GM23248 (cell line): ENCODE measurements at regions not wholly inside any gene's neighbourhood (a gene's known extent, or its start where the extent isn't known, plus 50 kb on each side); places are given as distances from the start of the nearest gene placed in this dataset.

Experiments used
- DNase-seq: peaks from one replicate; pipeline ENCODE4 v3.0.0-alpha.2; 2015
- H2AFZ ChIP-seq: fragments of 200-600 bp; sonication (generic); 2 replicates; pipeline ENCODE4 v1.6.1; 2016; ENCODE audit warnings: antibody characterized with exemption
- H3F3A ChIP-seq: fragments of 200-600 bp; sonication (generic); 2 replicates; pipeline ENCODE4 v1.6.1; 2016; ENCODE audit warnings: mild to moderate bottlenecking, antibody characterized with exemption, mixed run types; ENCODE audit not compliant: insufficient read depth
- H3K27ac ChIP-seq: fragments of 200-600 bp; sonication (generic); 2 replicates; pipeline ENCODE4 v1.5.1; 2016; ENCODE audit warnings: mild to moderate bottlenecking
- H3K27me3 ChIP-seq: fragments of 200-600 bp; sonication (generic); replicated peaks from 2 replicates; pipeline ENCODE4 v1.6.1; 2016; ENCODE audit warnings: mild to moderate bottlenecking; ENCODE audit not compliant: insufficient read depth
- H3K36me3 ChIP-seq: fragments of 200-600 bp; sonication (generic); 2 replicates; pipeline ENCODE4 v1.6.1; 2016; ENCODE audit warnings: low read depth, mild to moderate bottlenecking
- H3K4me1 ChIP-seq: fragments of 200-600 bp; sonication (generic); 2 replicates; pipeline ENCODE4 v1.6.1; 2016; ENCODE audit warnings: mild to moderate bottlenecking; ENCODE audit not compliant: insufficient read depth
- H3K4me2 ChIP-seq: fragments of 200-600 bp; sonication (generic); one replicate; pipeline ENCODE4 v1.6.1; 2016; ENCODE audit warnings: mild to moderate bottlenecking; ENCODE audit not compliant: unreplicated experiment
- H3K4me3 ChIP-seq: fragments of 200-600 bp; sonication (generic); 2 replicates; pipeline ENCODE4 v1.5.1; 2016; ENCODE audit warnings: mild to moderate bottlenecking
- H3K79me2 ChIP-seq: fragments of 200-600 bp; sonication (generic); 2 replicates; pipeline ENCODE4 v1.6.1; 2016; ENCODE audit warnings: mild to moderate bottlenecking; ENCODE audit not compliant: insufficient read depth
- H3K9ac ChIP-seq: fragments of 200-600 bp; sonication (generic); 2 replicates; pipeline ENCODE4 v1.6.1; 2016; ENCODE audit warnings: mild to moderate bottlenecking
- H3K9me2 ChIP-seq: fragments of 200-600 bp; sonication (generic); 2 replicates; pipeline ENCODE4 v1.6.1; 2016; ENCODE audit warnings: mixed run types, mild to moderate bottlenecking, moderate library complexity; ENCODE audit not compliant: insufficient read depth
- H3K9me3 ChIP-seq: fragments of 200-600 bp; sonication (generic); one replicate; pipeline ENCODE4 v1.6.1; 2017; ENCODE audit warnings: low read depth
- H4K20me1 ChIP-seq: fragments of 200-600 bp; sonication (generic); 2 replicates; pipeline ENCODE4 v1.6.0; 2016; ENCODE audit not compliant: insufficient read depth
- EZH2 ChIP-seq: fragments of 200-600 bp; sonication (generic); IDR thresholded peaks from 2 replicates; pipeline ENCODE4 v1.6.1; 2018; ENCODE audit warnings: antibody characterized with exemption, mild to moderate bottlenecking; ENCODE audit not compliant: insufficient read depth, poor library complexity, severe bottlenecking
- EZH2phosphoT487 ChIP-seq: fragments of 200-600 bp; sonication (generic); IDR thresholded peaks from 2 replicates; pipeline ENCODE4 v1.6.1; 2018; ENCODE audit warnings: antibody characterized with exemption, moderate library complexity, mild to moderate bottlenecking, low read depth; ENCODE audit not compliant: insufficient read depth
- WGBS, 2 experiments: methylation state at CpG; one replicate each; pipeline ENCODE4 v1.1.6; 2015 to 2017; ENCODE audit warnings: low lambda C conversion rate in 2 of 2, low coverage in 1 of 2; ENCODE audit errors: missing lambda C conversion rate in 2 of 2; 5-methylcytosine and 5-hydroxymethylcytosine counted together
- in situ Hi-C: fragments of 300-500 bp; cut with MboI; formaldehyde crosslinking; loops from 2 replicates; pipeline ENCODE4 v1.15.0; 2020

- no peak overlapping the region for H3K4me3 ChIP-seq
- no peaks in the 10 kb centered on the region for H3K27me3 ChIP-seq
- no peaks in the 10 kb centered on the region; the same call in 1 of the 2 replicates for H3K9me2 ChIP-seq
- no peaks in the 10 kb centered on the region for H3K4me1 ChIP-seq
- H3K36me3 ChIP-seq, result no peaks in the 10 kb centered on the region
- DNase-seq, result no peak
- no peaks in the 10 kb centered on the region for H3F3A ChIP-seq
- TF ChIP-seq EZH2, result no peak
- TF ChIP-seq EZH2phosphoT487, result no peak
- H3K27ac ChIP-seq, result no peak overlapping the region
- no peak overlapping the region for H3K4me2 ChIP-seq
- WGBS, 2 experiments, result 27 to 31% methylated on average over 2 of the region's 2 CpGs
- no peaks in the 10 kb centered on the region for H4K20me1 ChIP-seq
- no peak overlapping the region for H2AFZ ChIP-seq
- H3K9ac ChIP-seq, result no peak overlapping the region
- in situ Hi-C loops, result no loop called here
- H3K9me3 ChIP-seq, result no peaks in the 10 kb centered on the region
- H3K79me2 ChIP-seq, result no peaks in the 10 kb centered on the region
Observed at GRCh38 chr1:214824763-214825162, 221.8 kb downstream of the CENPF start.

GRCh38 chr1:214826619-214827018 is 223.6 kb downstream of the CENPF start:
- TF ChIP-seq EZH2phosphoT487 (no peak), EZH2 (no peak)
- DNase-seq, result no peak
- Histone ChIP-seq H2AFZ (no peak overlapping the region), H3K36me3 (no peaks in the 10 kb centered on the region), H3K9me3 (no peaks in the 10 kb centered on the region), H3K9ac (no peak overlapping the region), H3K4me3 (no peak overlapping the region), H4K20me1 (no peaks in the 10 kb centered on the region), H3K27me3 (no peaks in the 10 kb centered on the region), H3K4me1 (0 out of 2 replicates have a peak, but pooled peaks cover 10% of the 10 kb centered on the region), H3F3A (no peaks in the 10 kb centered on the region), H3K4me2 (no peak overlapping the region), H3K9me2 (no peaks in the 10 kb centered on the region; the same call in 1 of the 2 replicates), H3K27ac (no peak overlapping the region), H3K79me2 (no peaks in the 10 kb centered on the region)
- in situ Hi-C loops, result no loop called here
- 82 to 89% methylated on average over 4 of the region's 4 CpGs for WGBS, 2 experiments

GRCh38 chr1:214827883-214828282 is 224.9 kb downstream of the CENPF start:
- in situ Hi-C loops, result no loop called here
- H3K27ac ChIP-seq, result no peak overlapping the region

GRCh38 chr1:214830941-214831340 is 227.9 kb downstream of the CENPF start:
- Histone ChIP-seq H3F3A (peaks cover 9% of the 10 kb centered on the region; the same call in 1 of the 2 replicates), H3K27ac (no peak overlapping the region), H4K20me1 (no peaks in the 10 kb centered on the region), H3K79me2 (no peaks in the 10 kb centered on the region), H3K9me2 (no peaks in the 10 kb centered on the region; the same call in 1 of the 2 replicates), H3K9me3 (no peaks in the 10 kb centered on the region), H2AFZ (no peak overlapping the region), H3K9ac (no peak overlapping the region), H3K27me3 (no peaks in the 10 kb centered on the region), H3K4me2 (no peak overlapping the region), H3K4me3 (no peak overlapping the region), H3K4me1 (peaks cover 21% of the 10 kb centered on the region), H3K36me3 (no peaks in the 10 kb centered on the region)
- DNase-seq, result peak; percentile 32
- TF ChIP-seq EZH2 (no peak), EZH2phosphoT487 (no peak)
- in situ Hi-C loops, result no loop called here
- 25 to 33% methylated on average over 2 of the region's 2 CpGs for WGBS, 2 experiments

More at GRCh38 chr1:214827883-214828282, 224.9 kb downstream of the CENPF start:
- Histone ChIP-seq H3K9me3 (no peaks in the 10 kb centered on the region), H3K4me3 (no peak overlapping the region), H3K36me3 (no peaks in the 10 kb centered on the region), H4K20me1 (no peaks in the 10 kb centered on the region), H3K27me3 (no peaks in the 10 kb centered on the region), H3F3A (0 out of 2 replicates have a peak, but pooled peaks cover under 1% of the 10 kb centered on the region), H2AFZ (no peak overlapping the region), H3K4me2 (no peak overlapping the region), H3K9me2 (no peaks in the 10 kb centered on the region; the same call in 1 of the 2 replicates), H3K9ac (no peak overlapping the region), H3K79me2 (no peaks in the 10 kb centered on the region), H3K4me1 (peaks cover 12% of the 10 kb centered on the region)
- no peak for DNase-seq
- TF ChIP-seq EZH2phosphoT487, result no peak
- TF ChIP-seq EZH2, result no peak

- H3K9me3 ChIP-seq, result no peaks in the 10 kb centered on the region
- peaks cover 21% of the 10 kb centered on the region for H3K4me1 ChIP-seq
- no peaks in the 10 kb centered on the region for H4K20me1 ChIP-seq
- no peak for DNase-seq
- H3K9ac ChIP-seq, result no peak overlapping the region
- peaks cover 11% of the 10 kb centered on the region; the same call in 1 of the 2 replicates for H3F3A ChIP-seq
- H3K9me2 ChIP-seq, result no peaks in the 10 kb centered on the region; the same call in 1 of the 2 replicates
- TF ChIP-seq EZH2 (no peak), EZH2phosphoT487 (no peak)
- 90 to 95% methylated on average over 5 of the region's 5 CpGs for whole genome bisulfite sequencing, 2 experiments
- no peak overlapping the region for H3K27ac ChIP-seq
- H3K4me2 ChIP-seq, result no peak overlapping the region
- H2AFZ ChIP-seq, result no peak overlapping the region
- no peak overlapping the region for H3K4me3 ChIP-seq
- H3K36me3 ChIP-seq, result no peaks in the 10 kb centered on the region
- in situ Hi-C loops, result no loop called here
- H3K79me2 ChIP-seq, result no peaks in the 10 kb centered on the region
- H3K27me3 ChIP-seq, result no peaks in the 10 kb centered on the region
Observed at GRCh38 chr1:214831956-214832355, 229.0 kb downstream of the CENPF start.
